ENCODE measurements at regions not wholly inside any gene's neighbourhood (a gene's known extent, or its start where the extent isn't known, plus 50 kb on each side); places are given as distances from the start of the nearest gene placed in this dataset.

DNA sequence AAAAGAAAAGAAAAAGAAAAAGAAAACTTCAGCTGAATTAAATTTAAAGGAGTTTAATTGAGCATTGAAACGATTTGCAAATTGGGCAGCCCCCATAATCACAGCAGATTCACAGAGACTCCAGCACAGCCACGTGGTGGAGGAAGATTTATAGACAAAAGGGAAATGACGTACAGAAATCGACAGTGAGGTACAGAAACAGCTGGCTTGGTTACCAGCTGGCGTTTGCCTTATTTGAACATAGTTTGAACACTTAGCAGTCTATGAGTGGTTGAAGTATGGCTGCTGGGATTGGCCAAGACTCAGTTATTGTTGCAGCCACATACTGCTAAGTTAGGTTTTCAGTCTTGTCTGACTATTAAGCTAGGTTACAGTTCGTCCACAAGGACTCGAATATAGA lies 312.2 kb upstream of the SLC14A2 start:
- Histone ChIP-seq H3K36me3 (ENCODE audit: insufficient read depth, low read length) (no peaks in the 10 kb centered on the region), H3K27ac (ENCODE audit: low read depth, low read length) (no peak overlapping the region), H3K4me1 (ENCODE audit: insufficient read depth, low read length) (no peaks in the 10 kb centered on the region), H3K9ac (ENCODE audit: low read length) (no peak overlapping the region), H3K4me2 (ENCODE audit: low read length) (no peak overlapping the region), H3K79me2 (ENCODE audit: insufficient read depth, low read length) (no peaks in the 10 kb centered on the region), H4K20me1 (ENCODE audit: insufficient read depth, low read length) (no peaks in the 10 kb centered on the region), H3K4me3 (ENCODE audit: insufficient read depth, low read depth, low read length) (no peak overlapping the region), H2AFZ (ENCODE audit: low read depth, low read length) (no peak overlapping the region), H3K9me3 (ENCODE audit: insufficient read depth, low read depth, low read length) (no peaks in the 10 kb centered on the region), H3K27me3 (ENCODE audit: insufficient read depth, low read length) (no peaks in the 10 kb centered on the region)
- Mint-ChIP-seq H3K4me1 (ENCODE audit: low read depth, unreplicated experiment) (no peaks in the 10 kb centered on the region), H3K4me3 (ENCODE audit: unreplicated experiment) (no peak overlapping the region), H3K9me3 (ENCODE audit: unreplicated experiment) (peaks cover 2% of the 10 kb centered on the region), H3K36me3 (ENCODE audit: low read depth, unreplicated experiment) (no peaks in the 10 kb centered on the region), H3K27me3 (ENCODE audit: low read depth, unreplicated experiment) (peaks cover 12% of the 10 kb centered on the region), H3K27ac (ENCODE audit: unreplicated experiment) (no peak overlapping the region)
- FAIRE-seq = no peak
- no peak for TF ChIP-seq EZH2 (IDR thresholded peaks at IDR 0.05; ENCODE audit: insufficient read depth, low read length)
- TF ChIP-seq, protein P1, sequence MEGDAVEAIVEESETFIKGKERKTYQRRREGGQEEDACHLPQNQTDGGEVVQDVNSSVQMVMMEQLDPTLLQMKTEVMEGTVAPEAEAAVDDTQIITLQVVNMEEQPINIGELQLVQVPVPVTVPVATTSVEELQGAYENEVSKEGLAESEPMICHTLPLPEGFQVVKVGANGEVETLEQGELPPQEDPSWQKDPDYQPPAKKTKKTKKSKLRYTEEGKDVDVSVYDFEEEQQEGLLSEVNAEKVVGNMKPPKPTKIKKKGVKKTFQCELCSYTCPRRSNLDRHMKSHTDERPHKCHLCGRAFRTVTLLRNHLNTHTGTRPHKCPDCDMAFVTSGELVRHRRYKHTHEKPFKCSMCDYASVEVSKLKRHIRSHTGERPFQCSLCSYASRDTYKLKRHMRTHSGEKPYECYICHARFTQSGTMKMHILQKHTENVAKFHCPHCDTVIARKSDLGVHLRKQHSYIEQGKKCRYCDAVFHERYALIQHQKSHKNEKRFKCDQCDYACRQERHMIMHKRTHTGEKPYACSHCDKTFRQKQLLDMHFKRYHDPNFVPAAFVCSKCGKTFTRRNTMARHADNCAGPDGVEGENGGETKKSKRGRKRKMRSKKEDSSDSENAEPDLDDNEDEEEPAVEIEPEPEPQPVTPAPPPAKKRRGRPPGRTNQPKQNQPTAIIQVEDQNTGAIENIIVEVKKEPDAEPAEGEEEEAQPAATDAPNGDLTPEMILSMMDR (IDR thresholded peaks at IDR 0.05; ENCODE audit: insufficient read depth, low read depth, low read length) = no peak
- DNase-seq (ENCODE audit: low read depth) = no peak

- Histone ChIP-seq H3K36me3 (ENCODE audit: insufficient read depth, low read length) (no peaks in the 10 kb centered on the region), H3K4me1 (ENCODE audit: insufficient read depth, low read length) (no peaks in the 10 kb centered on the region), H3K27ac (ENCODE audit: low read depth, low read length) (no peak overlapping the region), H2AFZ (ENCODE audit: low read depth, low read length) (no peak overlapping the region), H3K27me3 (ENCODE audit: insufficient read depth, low read length) (no peaks in the 10 kb centered on the region), H3K4me3 (ENCODE audit: insufficient read depth, low read depth, low read length) (no peak overlapping the region), H3K9me3 (ENCODE audit: insufficient read depth, low read depth, low read length) (no peaks in the 10 kb centered on the region), H3K4me2 (ENCODE audit: low read length) (no peak overlapping the region), H3K79me2 (ENCODE audit: insufficient read depth, low read length) (no peaks in the 10 kb centered on the region), H3K9ac (ENCODE audit: low read length) (no peak overlapping the region), H4K20me1 (ENCODE audit: insufficient read depth, low read length) (no peaks in the 10 kb centered on the region)
- Mint-ChIP-seq H3K9me3 (ENCODE audit: unreplicated experiment) (peaks cover 2% of the 10 kb centered on the region), H3K27ac (ENCODE audit: unreplicated experiment) (no peak overlapping the region), H3K36me3 (ENCODE audit: low read depth, unreplicated experiment) (no peaks in the 10 kb centered on the region), H3K4me3 (ENCODE audit: unreplicated experiment) (no peak overlapping the region), H3K27me3 (ENCODE audit: low read depth, unreplicated experiment) (peaks cover 19% of the 10 kb centered on the region), H3K4me1 (ENCODE audit: low read depth, unreplicated experiment) (no peaks in the 10 kb centered on the region)
- no peak for FAIRE-seq
- TF ChIP-seq, protein P1 (IDR thresholded peaks at IDR 0.05; ENCODE audit: insufficient read depth, low read depth, low read length) = no peak
- no peak for TF ChIP-seq EZH2 (IDR thresholded peaks at IDR 0.05; ENCODE audit: insufficient read depth, low read length)
- no peak for DNase-seq (ENCODE audit: low read depth)
Measured at GRCh38 chr18:45304558-45304957, 310.7 kb upstream of the SLC14A2 start.

- no peaks in the 10 kb centered on the region for H3K9me3 ChIP-seq (ENCODE audit: insufficient read depth, low read depth, low read length)
- H3K9ac ChIP-seq (ENCODE audit: low read length) = no peak overlapping the region
- TF ChIP-seq, protein P1 (IDR thresholded peaks at IDR 0.05; ENCODE audit: insufficient read depth, low read depth, low read length) = no peak
- TF ChIP-seq EZH2 (IDR thresholded peaks at IDR 0.05; ENCODE audit: insufficient read depth, low read length) = no peak
- H3K27ac ChIP-seq (ENCODE audit: low read depth, low read length) = no peak overlapping the region
- H3K4me1 ChIP-seq (ENCODE audit: insufficient read depth, low read length) = no peaks in the 10 kb centered on the region
- Mint-ChIP-seq H3K27ac (ENCODE audit: unreplicated experiment) (no peak overlapping the region), H3K4me1 (ENCODE audit: low read depth, unreplicated experiment) (no peaks in the 10 kb centered on the region), H3K27me3 (ENCODE audit: low read depth, unreplicated experiment) (peaks cover 32% of the 10 kb centered on the region), H3K36me3 (ENCODE audit: low read depth, unreplicated experiment) (no peaks in the 10 kb centered on the region), H3K9me3 (ENCODE audit: unreplicated experiment) (no peaks in the 10 kb centered on the region), H3K4me3 (ENCODE audit: unreplicated experiment) (no peak overlapping the region)
- no peaks in the 10 kb centered on the region for H3K36me3 ChIP-seq (ENCODE audit: insufficient read depth, low read length)
- no peak overlapping the region for H2AFZ ChIP-seq (ENCODE audit: low read depth, low read length)
- H3K4me2 ChIP-seq (ENCODE audit: low read length) = no peak overlapping the region
- H3K27me3 ChIP-seq (ENCODE audit: insufficient read depth, low read length) = no peaks in the 10 kb centered on the region
- no peaks in the 10 kb centered on the region for H3K79me2 ChIP-seq (ENCODE audit: insufficient read depth, low read length)
- H3K4me3 ChIP-seq (ENCODE audit: insufficient read depth, low read depth, low read length) = no peak overlapping the region
- no peaks in the 10 kb centered on the region for H4K20me1 ChIP-seq (ENCODE audit: insufficient read depth, low read length)
- no peak for FAIRE-seq
- no peak for DNase-seq (ENCODE audit: low read depth)
Measured at GRCh38 chr18:45312555-45313126, 302.6 kb upstream of the SLC14A2 start.

Data from astrocyte (in vitro differentiated cells and primary cell).